ENCODE measurements at regions not wholly inside any gene's neighbourhood (a gene's known extent, or its start where the extent isn't known, plus 50 kb on each side); places are given as distances from the start of the nearest gene placed in this dataset.

DNA sequence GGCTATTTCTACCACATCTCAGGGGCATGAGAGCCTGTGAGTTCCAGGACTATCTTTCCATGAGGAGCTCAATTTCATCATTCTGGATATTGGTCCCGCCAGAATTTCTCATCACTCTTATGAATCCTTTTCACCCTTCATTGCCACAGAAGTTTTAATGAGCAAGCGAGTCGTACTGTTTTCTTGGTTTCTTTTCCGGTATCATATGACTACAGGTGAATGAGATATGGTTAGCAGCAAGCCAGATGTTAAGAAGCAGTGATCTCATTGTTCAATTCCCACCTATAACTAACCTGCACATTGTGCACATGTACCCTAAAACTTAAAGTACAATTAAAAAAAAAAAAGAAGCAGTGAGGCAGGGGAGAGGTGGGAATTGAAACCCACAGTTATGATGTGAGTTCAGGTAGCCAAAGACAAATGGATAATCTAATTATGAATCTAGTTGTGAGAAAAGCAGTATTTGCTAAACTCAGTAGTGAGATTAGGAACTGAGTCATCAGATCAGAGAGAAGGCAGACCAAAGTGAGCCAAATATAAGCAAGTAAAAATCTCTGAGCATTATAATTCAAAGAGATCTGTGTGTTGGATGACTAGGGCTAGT lies 78.0 kb upstream of the ELOVL5 start:
- Histone ChIP-seq H2BK15ac (ENCODE audit: low read depth, low read length) (no peak overlapping the region), H3K56ac (ENCODE audit: insufficient read length, low read depth, low read length) (no peak overlapping the region), H4K91ac (ENCODE audit: insufficient read length, low read depth, low read length) (no peak overlapping the region), H3K9ac (ENCODE audit: extremely low read depth, insufficient read length, low read length) (no peak overlapping the region), H3K4ac (ENCODE audit: low read depth, low read length) (no peak overlapping the region), H3K79me2 (ENCODE audit: insufficient read depth, low read length) (no peaks in the 10 kb centered on the region), H2BK5ac (ENCODE audit: insufficient read length, low read length) (no peak overlapping the region), H3K4me1 (ENCODE audit: insufficient read depth, low read length) (no peaks in the 10 kb centered on the region), H3K27ac (ENCODE audit: insufficient read length, low read depth, low read length) (no peak overlapping the region), H3K18ac (ENCODE audit: insufficient read length, low read depth, low read length) (no peak overlapping the region), H2AFZ (ENCODE audit: low read length) (no peak overlapping the region), H3K27me3 (ENCODE audit: insufficient read depth, low read length) (no peaks in the 10 kb centered on the region), H3K23me2 (ENCODE audit: insufficient read length, low read depth, low read length, poor library complexity, severe bottlenecking) (no peaks in the 10 kb centered on the region), H3K14ac (ENCODE audit: insufficient read depth, low read length) (no peak overlapping the region), H3T11ph (ENCODE audit: low read length) (no peak overlapping the region), H2BK120ac (ENCODE audit: low read depth, low read length, poor library complexity, severe bottlenecking) (no peak overlapping the region), H3K9me3 (ENCODE audit: control insufficient read depth, low read depth, low read length) (no peaks in the 10 kb centered on the region), H2AK5ac (ENCODE audit: insufficient read length, low read length) (no peak overlapping the region), H4K5ac (ENCODE audit: insufficient read length, low read depth, low read length) (no peak overlapping the region), H4K8ac (replicated peaks; ENCODE audit: insufficient read length, low read depth, low read length) (no peak overlapping the region), H2BK20ac (ENCODE audit: low read depth, low read length, poor library complexity, severe bottlenecking) (no peak overlapping the region), H3K23ac (ENCODE audit: insufficient read length, low read depth, low read length) (no peak overlapping the region), H4K20me1 (ENCODE audit: control insufficient read depth, insufficient read depth, insufficient read length) (no peaks in the 10 kb centered on the region), H2BK12ac (ENCODE audit: insufficient read length, low read depth, low read length) (no peak overlapping the region), H3K4me2 (ENCODE audit: insufficient read depth, insufficient read length, low read length) (no peak overlapping the region), H3K79me1 (ENCODE audit: insufficient read depth, low read depth, low read length, poor library complexity, severe bottlenecking) (no peaks in the 10 kb centered on the region)
- no CpG with 5 or more reads among the region's 4 CpGs for WGBS (ENCODE audit: extremely low coverage, insufficient read length, low lambda C conversion rate)
- H3K4me1 Mint-ChIP-seq: peaks cover 0 to 8% of the 10 kb centered on the region in 2 experiments; a peak in 2 of 4 replicates
- H3K27me3 Mint-ChIP-seq (ENCODE audit: low read depth): no peaks in the 10 kb centered on the region
- no peaks in the 10 kb centered on the region for H3K9me3 Mint-ChIP-seq
- H3K4me3 Mint-ChIP-seq: no peak overlapping the region
- no peaks in the 10 kb centered on the region for H3K36me3 Mint-ChIP-seq (ENCODE audit: insufficient read depth in 1 of 3, low read depth in 3 of 3)
- TF ChIP-seq, protein P1, sequence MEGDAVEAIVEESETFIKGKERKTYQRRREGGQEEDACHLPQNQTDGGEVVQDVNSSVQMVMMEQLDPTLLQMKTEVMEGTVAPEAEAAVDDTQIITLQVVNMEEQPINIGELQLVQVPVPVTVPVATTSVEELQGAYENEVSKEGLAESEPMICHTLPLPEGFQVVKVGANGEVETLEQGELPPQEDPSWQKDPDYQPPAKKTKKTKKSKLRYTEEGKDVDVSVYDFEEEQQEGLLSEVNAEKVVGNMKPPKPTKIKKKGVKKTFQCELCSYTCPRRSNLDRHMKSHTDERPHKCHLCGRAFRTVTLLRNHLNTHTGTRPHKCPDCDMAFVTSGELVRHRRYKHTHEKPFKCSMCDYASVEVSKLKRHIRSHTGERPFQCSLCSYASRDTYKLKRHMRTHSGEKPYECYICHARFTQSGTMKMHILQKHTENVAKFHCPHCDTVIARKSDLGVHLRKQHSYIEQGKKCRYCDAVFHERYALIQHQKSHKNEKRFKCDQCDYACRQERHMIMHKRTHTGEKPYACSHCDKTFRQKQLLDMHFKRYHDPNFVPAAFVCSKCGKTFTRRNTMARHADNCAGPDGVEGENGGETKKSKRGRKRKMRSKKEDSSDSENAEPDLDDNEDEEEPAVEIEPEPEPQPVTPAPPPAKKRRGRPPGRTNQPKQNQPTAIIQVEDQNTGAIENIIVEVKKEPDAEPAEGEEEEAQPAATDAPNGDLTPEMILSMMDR (conservative IDR thresholded peaks at IDR 0.05): no peak
- H3K27ac Mint-ChIP-seq: no peak overlapping the region
- no peak for DNase-seq

Measured in H9 (cell line).